H7 (cell line): ENCODE measurements at regions not wholly inside any gene's neighbourhood (a gene's known extent, or its start where the extent isn't known, plus 50 kb on each side); places are given as distances from the start of the nearest gene placed in this dataset.
"Not testable (repeated sequence)": the region's sequence is repeated elsewhere in the genome, so short reads cannot be mapped to it uniquely, and the experiment has no call there.

Experiments used
- DNase-seq: peaks from one replicate; pipeline ENCODE4 v3.0.0; 2012
- H3K27me3 ChIP-seq: 2 replicates; pipeline ENCODE4 v1.6.0; 2011; ENCODE audit warnings: mild to moderate bottlenecking, low read length; ENCODE audit not compliant: control insufficient read depth, insufficient read depth
- H3K36me3 ChIP-seq: replicated peaks from 2 replicates; pipeline ENCODE4 v1.5.1; 2011; ENCODE audit warnings: low read length; ENCODE audit not compliant: control insufficient read depth, insufficient read depth
- H3K4me3 ChIP-seq: 2 replicates; pipeline ENCODE4 v1.5.1; 2011; ENCODE audit warnings: low read depth, mild to moderate bottlenecking, control low read depth, low read length, moderate library complexity; ENCODE audit not compliant: insufficient read depth

GRCh38 chr6:4668271-4669179 lies 107.7 kb upstream of the CDYL start:
- no peak for DNase-seq
- Histone ChIP-seq H3K36me3 (no peaks in the 10 kb centered on the region), H3K4me3 (no peak overlapping the region), H3K27me3 (no peaks in the 10 kb centered on the region; the same call in 1 of the 2 replicates)

- Histone ChIP-seq H3K36me3 (no peaks in the 10 kb centered on the region), H3K4me3 (no peak overlapping the region), H3K27me3 (no peaks in the 10 kb centered on the region; the same call in 1 of the 2 replicates)
- no peak for DNase-seq
These were observed 108.6 kb upstream of the CDYL start for GRCh38 chr6:4667591-4667990.

- no peak for DNase-seq
- H3K36me3 ChIP-seq: no peaks in the 10 kb centered on the region
- H3K27me3 ChIP-seq: no peaks in the 10 kb centered on the region; the same call in 1 of the 2 replicates
- H3K4me3 ChIP-seq: no peak overlapping the region
These were observed 109.2 kb upstream of the CDYL start for GRCh38 chr6:4666886-4667513.

- Histone ChIP-seq H3K36me3 (no peaks in the 10 kb centered on the region), H3K4me3 (no peak overlapping the region), H3K27me3 (no peaks in the 10 kb centered on the region; the same call in 1 of the 2 replicates)
- no peak for DNase-seq
These were observed 110.5 kb upstream of the CDYL start for GRCh38 chr6:4665489-4666417.

GRCh38 chr6:4664911-4665310 lies 111.3 kb upstream of the CDYL start:
- H3K36me3 ChIP-seq: no peaks in the 10 kb centered on the region
- H3K4me3 ChIP-seq: no peak overlapping the region
- no peaks in the 10 kb centered on the region; the same call in 1 of the 2 replicates for H3K27me3 ChIP-seq
- no peak for DNase-seq

- H3K27me3 ChIP-seq: no peaks in the 10 kb centered on the region; the same call in 1 of the 2 replicates
- no peaks in the 10 kb centered on the region for H3K36me3 ChIP-seq
- DNase-seq: no peak
- no peak overlapping the region for H3K4me3 ChIP-seq
These were observed 112.0 kb upstream of the CDYL start for GRCh38 chr6:4664117-4664626.

GRCh38 chr6:4662886-4663285 lies 113.3 kb upstream of the CDYL start:
- no peaks in the 10 kb centered on the region for H3K36me3 ChIP-seq
- H3K4me3 ChIP-seq: no peak overlapping the region
- DNase-seq: no peak
- no peaks in the 10 kb centered on the region; the same call in 1 of the 2 replicates for H3K27me3 ChIP-seq

- H3K36me3 ChIP-seq: no peaks in the 10 kb centered on the region
- peak; percentile 64 for DNase-seq
- H3K27me3 ChIP-seq: no peaks in the 10 kb centered on the region; the same call in 1 of the 2 replicates
- H3K4me3 ChIP-seq: no peak overlapping the region
These were observed 114.8 kb upstream of the CDYL start for GRCh38 chr6:4661391-4661790.

GRCh38 chr6:4660377-4661321 lies 115.6 kb upstream of the CDYL start:
- DNase-seq: peak; percentile 58
- no peaks in the 10 kb centered on the region for H3K36me3 ChIP-seq
- H3K4me3 ChIP-seq: no peak overlapping the region
- no peaks in the 10 kb centered on the region; the same call in 1 of the 2 replicates for H3K27me3 ChIP-seq

- not testable (repeated sequence) for H3K27me3 ChIP-seq, H3K4me3 ChIP-seq, DNase-seq, H3K36me3 ChIP-seq
These were observed 116.5 kb upstream of the CDYL start for GRCh38 chr6:4659719-4660118.

- Histone ChIP-seq H3K4me3 (no peak overlapping the region), H3K36me3 (no peaks in the 10 kb centered on the region), H3K27me3 (no peaks in the 10 kb centered on the region)
- DNase-seq: no peak
These were observed 117.7 kb upstream of the CDYL start for GRCh38 chr6:4658486-4658885.

GRCh38 chr6:4656106-4656505 lies 120.1 kb upstream of the CDYL start:
- no peaks in the 10 kb centered on the region for H3K27me3 ChIP-seq
- no peak overlapping the region for H3K4me3 ChIP-seq
- H3K36me3 ChIP-seq: no peaks in the 10 kb centered on the region
- DNase-seq: peak; percentile 49
